Activated naive CD8-positive, alpha-beta T cell treated with anti-CD3 and anti-CD28 coated beads for 36 hours (primary cell): ENCODE measurements at regions not wholly inside any gene's neighbourhood (a gene's known extent, or its start where the extent isn't known, plus 50 kb on each side); places are given as distances from the start of the nearest gene placed in this dataset.

Experiments used
- DNase-seq: peaks from one replicate; pipeline ENCODE4 v3.0.0; 2021
- H3K27ac Mint-ChIP-seq: one replicate; pipeline ENCODE4 v1.8.0; 2022; ENCODE audit warnings: mild to moderate bottlenecking, moderate library complexity, mixed read lengths
- H3K27me3 Mint-ChIP-seq: one replicate; pipeline ENCODE4 v1.8.0; 2022; ENCODE audit warnings: mild to moderate bottlenecking, mixed read lengths
- H3K36me3 Mint-ChIP-seq: one replicate; pipeline ENCODE4 v1.8.0; 2021; ENCODE audit warnings: mild to moderate bottlenecking, mixed read lengths
- H3K4me1 Mint-ChIP-seq: one replicate; pipeline ENCODE4 v1.8.0; 2021; ENCODE audit warnings: mixed read lengths
- H3K4me3 Mint-ChIP-seq: one replicate; pipeline ENCODE4 v1.8.0; 2022; ENCODE audit warnings: mild to moderate bottlenecking, moderate library complexity, mixed read lengths
- H3K9me3 Mint-ChIP-seq: one replicate; pipeline ENCODE4 v1.8.0; 2022; ENCODE audit warnings: mixed read lengths

DNA sequence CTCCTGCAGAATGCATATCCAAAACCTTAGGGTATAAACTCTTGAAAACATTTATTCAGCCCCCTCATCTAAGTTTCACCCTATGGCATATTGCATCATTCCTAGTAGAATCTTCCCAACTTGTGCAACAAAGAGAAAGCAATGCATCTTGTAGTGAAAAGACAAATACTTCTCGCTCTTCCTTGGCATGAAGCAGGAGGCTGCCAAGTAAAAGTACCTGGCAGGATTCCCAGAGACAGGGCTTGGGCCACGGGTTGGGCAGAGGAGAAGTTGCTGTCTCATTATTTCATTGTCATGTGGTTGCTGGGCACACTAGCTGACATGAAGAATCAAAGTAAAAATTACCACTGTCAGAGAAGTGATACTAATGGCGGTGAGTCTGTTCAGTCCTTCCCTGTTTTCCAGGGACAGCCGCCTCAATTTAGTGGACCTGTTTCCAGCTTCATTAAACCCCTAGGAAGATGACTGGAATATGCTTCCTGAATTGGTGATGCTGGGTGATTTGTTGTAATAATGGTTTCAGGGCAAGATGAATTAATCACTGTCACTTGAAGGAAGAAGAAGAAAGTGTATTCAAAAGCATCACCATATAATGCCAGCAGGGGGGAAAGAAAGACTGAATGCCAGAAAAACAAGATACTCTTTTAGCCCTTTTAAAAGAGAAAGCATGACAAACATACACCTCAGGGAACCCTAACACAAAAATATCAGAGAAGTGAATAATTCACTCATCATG, 380.5 kb upstream of the IGFBP7 start:
- H3K9me3 Mint-ChIP-seq, result no peaks in the 10 kb centered on the region
- no peak overlapping the region for H3K4me3 Mint-ChIP-seq
- H3K27me3 Mint-ChIP-seq, result no peaks in the 10 kb centered on the region
- DNase-seq, result no peak
- H3K4me1 Mint-ChIP-seq, result no peaks in the 10 kb centered on the region
- H3K27ac Mint-ChIP-seq, result no peak overlapping the region
- H3K36me3 Mint-ChIP-seq, result no peaks in the 10 kb centered on the region

DNA sequence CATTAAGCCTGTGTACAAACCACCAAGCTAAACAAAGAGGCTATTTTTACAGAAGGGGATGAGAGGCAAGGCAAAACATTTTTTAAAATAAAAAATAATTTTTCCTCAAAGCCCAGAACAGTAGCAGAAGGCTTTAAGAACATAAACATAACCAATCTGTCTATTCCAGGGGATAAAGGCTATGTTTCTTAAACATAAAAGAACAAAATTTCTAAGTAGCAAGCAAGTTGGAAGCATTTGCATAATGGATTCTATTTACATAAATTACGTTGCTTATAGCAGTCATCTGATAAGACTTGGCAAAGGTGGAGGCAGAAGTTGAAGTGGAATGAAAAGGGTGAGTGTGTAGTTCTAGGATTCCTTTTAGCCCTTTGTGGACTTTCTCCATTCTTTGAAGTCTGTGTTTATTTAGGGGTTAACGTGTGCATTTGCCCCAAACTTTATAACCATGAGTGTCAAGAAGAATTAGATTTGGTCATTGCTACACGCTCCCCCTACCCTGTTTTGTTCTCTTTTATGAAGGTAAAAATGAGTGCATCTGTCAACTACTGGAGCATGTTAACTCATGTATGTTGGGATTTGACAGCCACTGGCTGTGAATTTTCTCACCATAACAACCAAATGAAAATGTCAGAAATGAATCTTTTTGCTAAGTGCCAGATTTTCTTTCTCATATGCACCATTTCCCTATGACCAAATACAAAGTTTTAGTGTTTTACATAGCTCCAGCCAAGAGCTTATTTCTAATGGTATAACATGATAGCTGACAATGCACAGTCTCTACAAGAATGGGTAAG, 378.4 kb upstream of the IGFBP7 start:
- H3K9me3 Mint-ChIP-seq, result no peaks in the 10 kb centered on the region
- DNase-seq, result no peak
- H3K4me1 Mint-ChIP-seq, result no peaks in the 10 kb centered on the region
- H3K36me3 Mint-ChIP-seq, result no peaks in the 10 kb centered on the region
- H3K27me3 Mint-ChIP-seq, result no peaks in the 10 kb centered on the region
- no peak overlapping the region for H3K27ac Mint-ChIP-seq
- H3K4me3 Mint-ChIP-seq, result no peak overlapping the region

DNA sequence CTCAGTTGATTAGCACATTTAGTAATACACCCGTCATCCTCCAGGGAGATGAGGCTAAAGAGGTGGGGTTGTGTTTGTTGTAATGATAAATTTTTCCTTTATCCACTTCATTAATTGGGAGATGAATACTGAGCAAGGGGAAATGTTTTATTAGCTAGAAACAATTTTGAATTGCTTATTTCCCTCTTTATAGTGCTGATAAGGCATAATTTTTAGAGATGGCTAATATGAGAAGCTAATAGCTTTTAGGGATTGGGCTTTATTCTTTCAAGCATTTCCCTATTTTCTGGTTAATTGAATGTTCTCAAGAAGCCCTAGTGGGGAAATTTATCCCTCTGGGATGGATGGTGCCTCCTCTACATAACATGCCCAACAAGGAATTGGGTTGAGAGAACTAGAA, 365.2 kb upstream of the IGFBP7 start:
- Mint-ChIP-seq H3K4me3 (no peak overlapping the region), H3K9me3 (no peaks in the 10 kb centered on the region), H3K4me1 (no peaks in the 10 kb centered on the region), H3K36me3 (no peaks in the 10 kb centered on the region), H3K27ac (no peak overlapping the region), H3K27me3 (no peaks in the 10 kb centered on the region)
- no peak for DNase-seq

DNA sequence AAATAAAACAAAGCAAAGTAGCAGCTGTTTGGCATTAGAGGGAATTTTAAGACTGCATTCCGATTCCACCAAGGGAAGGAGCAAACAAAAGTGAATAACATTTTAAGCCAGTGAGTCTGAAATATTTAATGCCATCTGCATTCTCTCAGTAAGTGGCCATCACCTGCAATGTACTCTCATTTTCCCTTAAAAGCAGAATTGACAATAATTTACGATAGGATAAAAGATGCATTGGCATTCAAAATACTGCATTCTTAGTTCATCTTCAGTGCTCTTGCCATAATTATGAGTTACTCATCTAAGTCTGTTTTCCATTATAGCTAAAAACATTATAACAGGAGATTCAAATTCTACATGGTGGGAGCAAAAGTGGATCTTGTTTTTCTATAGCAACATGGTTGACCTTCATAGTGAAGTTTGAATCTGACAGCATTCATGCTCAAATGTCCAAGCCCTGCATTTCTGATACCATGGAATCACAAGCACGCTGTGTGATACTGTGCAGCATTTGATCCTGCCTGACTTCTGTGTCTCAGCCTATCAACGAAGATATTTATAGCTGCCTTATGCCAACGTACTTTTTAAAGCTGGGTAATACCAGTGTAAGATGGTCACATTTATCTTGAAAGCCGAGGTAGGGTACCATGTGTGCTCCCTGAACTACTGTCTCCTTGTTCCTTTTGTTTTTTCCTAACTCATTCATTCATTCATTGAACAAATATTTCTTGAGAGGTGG, 355.3 kb upstream of the IGFBP7 start:
- no peak overlapping the region for H3K27ac Mint-ChIP-seq
- no peak overlapping the region for H3K4me3 Mint-ChIP-seq
- no peaks in the 10 kb centered on the region for H3K27me3 Mint-ChIP-seq
- DNase-seq, result no peak
- no peaks in the 10 kb centered on the region for H3K36me3 Mint-ChIP-seq
- H3K9me3 Mint-ChIP-seq, result peaks cover 13% of the 10 kb centered on the region
- no peaks in the 10 kb centered on the region for H3K4me1 Mint-ChIP-seq

DNA sequence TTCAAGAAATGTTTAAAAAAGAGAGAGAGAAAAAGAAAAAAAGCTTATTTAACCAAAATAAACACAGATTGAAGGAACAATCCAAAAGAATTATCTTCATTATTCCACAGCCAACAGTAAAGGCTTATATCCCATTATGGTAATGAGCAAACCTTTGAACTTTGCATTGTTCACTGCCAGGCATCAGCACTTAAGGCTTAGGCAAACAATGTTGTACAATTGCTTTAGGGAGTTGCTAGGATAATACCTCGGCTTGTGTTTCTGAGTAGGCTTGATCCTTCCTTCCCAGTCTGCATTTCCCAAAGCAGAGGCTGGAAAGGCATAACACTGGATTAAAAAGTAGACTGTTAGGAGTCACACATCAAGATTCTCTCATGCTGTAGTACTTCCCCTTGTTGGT, 352.7 kb upstream of the IGFBP7 start:
- Mint-ChIP-seq H3K27ac (no peak overlapping the region), H3K9me3 (peaks cover 4% of the 10 kb centered on the region), H3K27me3 (no peaks in the 10 kb centered on the region), H3K4me3 (no peak overlapping the region), H3K4me1 (no peaks in the 10 kb centered on the region), H3K36me3 (no peaks in the 10 kb centered on the region)
- no peak for DNase-seq

DNA sequence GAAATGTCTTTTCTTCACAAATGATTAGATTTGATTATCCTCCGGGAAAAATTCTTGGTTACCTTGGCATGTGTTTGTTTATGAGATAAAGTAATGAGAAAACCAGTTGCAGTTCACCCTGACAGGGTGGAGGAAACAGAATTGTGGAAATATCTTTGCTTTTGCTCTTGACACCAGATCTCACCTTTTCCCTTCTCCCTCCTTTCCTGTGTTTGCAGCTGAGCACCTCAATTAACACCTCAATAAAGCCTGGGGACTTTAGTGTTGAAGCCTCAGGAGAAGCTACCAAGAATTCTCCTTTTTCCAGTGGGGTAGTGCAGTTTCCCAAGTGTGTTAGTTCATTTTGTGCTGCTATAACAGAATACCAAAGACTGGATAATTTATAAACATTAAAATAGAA, 350.8 kb upstream of the IGFBP7 start:
- H3K4me3 Mint-ChIP-seq, result no peak overlapping the region
- H3K4me1 Mint-ChIP-seq, result no peaks in the 10 kb centered on the region
- peaks cover 6% of the 10 kb centered on the region for H3K9me3 Mint-ChIP-seq
- H3K27ac Mint-ChIP-seq, result no peak overlapping the region
- H3K27me3 Mint-ChIP-seq, result no peaks in the 10 kb centered on the region
- no peaks in the 10 kb centered on the region for H3K36me3 Mint-ChIP-seq
- DNase-seq, result no peak

DNA sequence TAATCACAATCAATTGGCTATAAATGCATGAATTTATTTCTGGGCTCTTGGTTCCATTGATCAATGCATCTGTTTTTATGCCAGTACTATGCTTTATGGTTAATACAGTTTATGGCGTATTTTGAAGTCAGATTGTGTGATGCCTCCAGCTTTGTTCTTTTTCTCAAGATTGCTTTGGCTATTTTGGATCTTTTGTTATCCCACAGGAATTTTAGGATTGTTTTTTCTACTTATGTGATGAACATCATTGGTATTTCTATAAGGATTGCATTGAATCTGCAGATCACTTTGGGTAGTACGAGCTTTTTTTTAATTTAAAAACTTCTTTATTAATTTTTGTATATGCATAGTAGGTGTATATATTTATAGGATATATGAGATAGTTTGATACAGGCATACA, 338.7 kb upstream of the IGFBP7 start:
- Mint-ChIP-seq H3K9me3 (peaks cover 3% of the 10 kb centered on the region), H3K27me3 (no peaks in the 10 kb centered on the region), H3K27ac (no peak overlapping the region), H3K4me1 (no peaks in the 10 kb centered on the region), H3K36me3 (no peaks in the 10 kb centered on the region), H3K4me3 (no peak overlapping the region)
- DNase-seq, result no peak

DNA sequence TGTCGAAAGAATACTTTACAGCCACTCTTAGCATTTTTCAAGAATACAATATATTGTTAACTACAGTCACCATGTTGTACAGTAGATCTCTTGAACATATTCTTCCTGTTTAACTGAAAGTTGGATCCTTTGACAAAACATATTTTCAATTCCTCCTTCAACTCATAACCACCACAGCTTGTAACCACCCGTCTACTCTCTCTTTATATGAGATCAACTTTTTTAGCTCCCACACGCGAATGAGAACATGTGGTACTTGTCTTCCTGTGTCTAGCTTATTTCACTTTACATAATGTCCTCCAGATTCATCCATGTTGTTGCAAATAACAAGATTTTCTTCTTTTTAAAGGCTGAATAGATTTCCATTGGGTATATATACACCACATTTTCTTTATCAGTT, 338.3 kb upstream of the IGFBP7 start:
- Mint-ChIP-seq H3K9me3 (peaks cover 3% of the 10 kb centered on the region), H3K36me3 (no peaks in the 10 kb centered on the region), H3K4me3 (no peak overlapping the region), H3K27me3 (no peaks in the 10 kb centered on the region), H3K27ac (no peak overlapping the region), H3K4me1 (no peaks in the 10 kb centered on the region)
- DNase-seq, result no peak

DNA sequence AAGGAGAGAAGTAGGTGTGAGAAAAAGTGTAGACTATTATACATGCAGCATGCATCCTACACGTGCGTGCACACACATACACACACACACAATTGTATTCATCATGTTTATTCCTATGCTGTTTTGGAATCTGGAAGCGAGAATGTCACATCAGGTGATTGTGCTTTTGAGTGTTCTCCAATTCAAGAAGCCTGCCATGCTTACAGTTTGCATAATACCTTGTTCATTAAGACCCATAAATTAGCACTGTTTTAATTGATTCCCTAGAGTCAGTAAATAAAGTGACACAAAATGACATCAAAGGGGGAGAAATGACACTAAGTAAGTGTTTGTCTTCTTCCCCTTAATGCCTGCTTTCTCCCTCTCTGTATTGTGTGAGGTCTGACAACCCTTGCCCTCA, 336.1 kb upstream of the IGFBP7 start:
- Mint-ChIP-seq H3K27me3 (no peaks in the 10 kb centered on the region), H3K27ac (no peak overlapping the region), H3K36me3 (no peaks in the 10 kb centered on the region), H3K4me1 (no peaks in the 10 kb centered on the region), H3K9me3 (peaks cover 1% of the 10 kb centered on the region), H3K4me3 (no peak overlapping the region)
- no peak for DNase-seq

DNA sequence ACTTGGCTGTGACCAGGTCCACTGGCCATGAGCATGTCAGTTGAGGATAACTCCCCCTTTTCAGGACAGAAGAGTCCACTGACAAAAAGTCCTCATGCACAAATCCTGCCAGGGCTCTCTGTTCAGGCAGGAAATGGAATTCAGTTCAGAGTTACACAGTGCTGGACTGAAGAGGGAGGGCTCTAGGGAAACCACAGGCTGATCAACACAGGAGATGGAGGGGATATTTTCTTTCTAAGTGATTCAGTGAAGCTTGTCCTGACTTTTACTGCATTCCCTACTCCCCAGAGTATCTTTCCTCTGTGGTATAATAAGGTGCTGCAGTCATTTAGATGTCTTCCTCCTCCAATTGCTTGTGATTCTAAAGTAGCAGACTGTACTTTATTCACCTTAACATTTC, 335.5 kb upstream of the IGFBP7 start:
- Mint-ChIP-seq H3K36me3 (no peaks in the 10 kb centered on the region), H3K4me3 (no peak overlapping the region), H3K9me3 (no peaks in the 10 kb centered on the region), H3K27ac (no peak overlapping the region), H3K4me1 (no peaks in the 10 kb centered on the region), H3K27me3 (no peaks in the 10 kb centered on the region)
- DNase-seq, result no peak

DNA sequence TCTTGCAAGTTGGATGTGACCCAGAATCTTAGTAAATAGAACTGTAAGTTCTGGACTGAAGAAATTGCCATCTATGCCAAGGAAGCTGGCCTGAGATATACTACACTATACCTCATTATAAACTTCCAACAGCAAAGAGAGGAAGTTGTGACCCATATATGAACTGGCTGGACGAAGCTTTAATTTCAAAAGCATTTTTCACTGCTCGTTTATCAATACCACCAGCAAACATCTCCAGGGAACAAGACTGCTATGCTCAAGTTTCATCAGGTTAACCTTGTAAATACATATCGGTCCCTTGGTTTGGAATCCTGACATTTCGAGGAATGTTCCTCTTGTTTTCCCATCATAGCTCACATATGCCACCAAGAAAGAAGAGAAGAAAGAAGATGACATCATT, 334.5 kb upstream of the IGFBP7 start:
- no peaks in the 10 kb centered on the region for H3K9me3 Mint-ChIP-seq
- no peaks in the 10 kb centered on the region for H3K4me1 Mint-ChIP-seq
- no peak overlapping the region for H3K27ac Mint-ChIP-seq
- H3K4me3 Mint-ChIP-seq, result no peak overlapping the region
- DNase-seq, result no peak
- no peaks in the 10 kb centered on the region for H3K36me3 Mint-ChIP-seq
- no peaks in the 10 kb centered on the region for H3K27me3 Mint-ChIP-seq

DNA sequence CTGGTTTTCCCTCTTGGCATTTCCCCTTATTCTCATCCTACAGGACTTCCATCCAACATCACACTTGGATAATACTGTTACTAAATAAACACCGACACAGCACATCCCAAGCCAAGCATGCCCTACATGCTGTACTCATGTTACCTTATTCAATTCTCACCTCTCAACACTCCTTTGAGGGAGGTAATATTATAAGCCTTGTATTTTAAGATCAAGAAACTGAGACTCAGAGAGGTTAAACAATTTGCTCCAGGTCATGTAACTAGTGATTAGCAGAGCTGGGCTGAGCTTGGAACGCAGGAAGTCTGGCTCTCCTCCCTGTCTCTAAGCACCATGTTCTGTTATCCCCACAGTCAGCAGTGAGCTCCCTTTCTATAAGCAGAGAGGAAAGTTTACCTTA, 333.6 kb upstream of the IGFBP7 start:
- no peaks in the 10 kb centered on the region for H3K9me3 Mint-ChIP-seq
- H3K4me1 Mint-ChIP-seq, result no peaks in the 10 kb centered on the region

DNA sequence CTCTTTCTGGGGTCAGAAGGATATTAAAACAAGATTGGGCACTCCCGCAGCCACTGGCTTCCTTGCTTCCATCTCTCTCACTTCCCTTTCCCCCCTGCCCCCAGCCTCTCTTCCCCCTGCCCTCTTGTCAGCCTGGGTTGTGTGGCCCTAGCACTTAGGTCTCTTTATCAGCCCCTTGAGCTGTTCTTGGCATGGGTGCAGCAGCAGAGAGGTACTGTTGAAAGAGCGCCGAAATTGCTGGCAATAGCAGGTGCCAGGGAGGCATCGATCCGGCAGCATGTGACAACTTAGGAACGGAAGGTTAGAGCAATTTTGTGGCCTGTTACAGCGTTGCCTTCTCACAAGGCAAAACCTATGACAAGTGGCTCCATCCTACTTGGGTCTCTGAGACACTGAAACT, 333.1 kb upstream of the IGFBP7 start:
- Mint-ChIP-seq H3K27ac (no peak overlapping the region), H3K27me3 (no peaks in the 10 kb centered on the region), H3K4me1 (no peaks in the 10 kb centered on the region), H3K4me3 (no peak overlapping the region), H3K9me3 (no peaks in the 10 kb centered on the region), H3K36me3 (no peaks in the 10 kb centered on the region)
- no peak for DNase-seq

More for the DNA sequence above, 333.6 kb upstream of the IGFBP7 start:
- H3K4me3 Mint-ChIP-seq, result no peak overlapping the region
- no peak for DNase-seq
- H3K36me3 Mint-ChIP-seq, result no peaks in the 10 kb centered on the region
- H3K27ac Mint-ChIP-seq, result no peak overlapping the region
- no peaks in the 10 kb centered on the region for H3K27me3 Mint-ChIP-seq

DNA sequence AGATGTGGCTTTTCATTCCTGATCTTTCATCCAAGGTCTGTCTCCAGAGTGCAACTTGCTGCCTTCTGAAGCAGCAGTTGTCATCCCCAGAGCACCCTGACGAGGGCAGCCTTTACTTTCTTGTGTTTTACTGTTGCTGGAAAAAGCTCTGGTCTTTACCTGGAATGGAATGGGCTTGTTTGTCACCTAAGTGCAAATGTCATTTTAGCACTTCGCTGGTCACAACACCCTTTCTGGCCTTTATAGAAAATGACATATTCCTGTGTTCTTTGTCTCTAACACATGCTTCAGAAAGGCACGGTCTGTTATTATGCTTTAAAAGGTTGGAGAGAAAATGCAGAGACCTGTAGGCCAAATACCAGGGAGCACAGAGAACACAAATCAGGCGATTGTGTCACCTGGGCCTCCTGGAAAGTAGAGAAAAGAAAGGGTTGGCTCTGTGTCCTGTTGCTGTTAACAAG, 332.7 kb upstream of the IGFBP7 start:
- Mint-ChIP-seq H3K9me3 (no peaks in the 10 kb centered on the region), H3K36me3 (no peaks in the 10 kb centered on the region), H3K27ac (no peak overlapping the region), H3K4me1 (no peaks in the 10 kb centered on the region), H3K27me3 (no peaks in the 10 kb centered on the region), H3K4me3 (no peak overlapping the region)
- no peak for DNase-seq

DNA sequence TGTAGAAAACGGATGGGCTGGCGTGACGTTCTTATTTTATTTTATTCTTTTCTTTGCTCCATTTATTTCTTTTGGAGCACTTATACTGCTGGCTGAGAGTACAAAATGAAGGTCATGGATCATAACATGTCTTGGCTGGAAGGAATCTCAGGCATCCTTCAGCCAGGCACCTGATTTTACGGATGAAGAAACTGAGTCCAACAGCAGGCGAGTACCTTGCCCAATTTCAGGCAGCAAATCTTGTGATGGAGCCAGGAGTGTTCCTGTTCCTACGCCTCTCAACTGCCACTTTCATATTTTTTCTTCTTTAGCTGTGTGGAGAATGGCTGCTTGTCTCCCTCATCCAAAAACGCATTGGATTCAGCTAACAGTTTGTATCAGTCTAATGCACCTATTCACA, 332.1 kb upstream of the IGFBP7 start:
- H3K4me3 Mint-ChIP-seq, result no peak overlapping the region

More for the DNA sequence above, 332.1 kb upstream of the IGFBP7 start:
- no peaks in the 10 kb centered on the region for H3K4me1 Mint-ChIP-seq
- no peak for DNase-seq
- no peaks in the 10 kb centered on the region for H3K36me3 Mint-ChIP-seq
- H3K27ac Mint-ChIP-seq, result no peak overlapping the region
- H3K9me3 Mint-ChIP-seq, result no peaks in the 10 kb centered on the region
- no peaks in the 10 kb centered on the region for H3K27me3 Mint-ChIP-seq
